HCT116 (cell line): ENCODE measurements at regions not wholly inside any gene's neighbourhood (a gene's known extent, or its start where the extent isn't known, plus 50 kb on each side); places are given as distances from the start of the nearest gene placed in this dataset.

ENCODE experiments used
- ATAC-seq: fragments of 200-7000 bp; cut with Tn5 transposase; 2 replicates; pipeline ENCODE4 v1.9.1; 2020; ENCODE audit warnings: mild to moderate bottlenecking, moderate library complexity
- BruUV-seq: library from RNA; stranded (reverse); fragments of 400-500 nt; replicated peaks from 2 replicates; lab custom pipeline; 2021; lab: Mats Ljungman, UMichigan
- CTCF ChIA-PET: fragments of 300-600 bp; sonication (Branson Sonifier 250); formaldehyde crosslinking; loops from one replicate; lab custom pipeline; 2021; ENCODE audit warnings: antibody characterized with exemption; lab: Charles Lee
- POLR2A ChIA-PET: fragments of 300-600, 350-600 bp; sonication (Branson Sonifier 250); formaldehyde crosslinking; loops from one replicate; lab custom pipeline; 2021; ENCODE audit warnings: antibody characterized with exemption; lab: Charles Lee
- RAD21 ChIA-PET, 2 experiments: fragments of 300-600 bp; sonication (Branson Sonifier 250); formaldehyde crosslinking; loops; one replicate each; lab custom pipeline; 2023; ENCODE audit warnings: low total read pairs in 2 of 2; ENCODE audit not compliant: uncharacterized antibody in 2 of 2, unreplicated experiment in 2 of 2, low non-redundant PET in 1 of 2; lab: Charles Lee
- DNase-seq: peaks from one replicate; pipeline ENCODE4 v3.0.0-alpha.2; 2010; ENCODE audit warnings: low read depth, low spot score
- H2AFZ ChIP-seq: fragments of 200-600 bp; shearing (Covaris generic), sonication (generic); 2 replicates; pipeline ENCODE4 v1.6.1; 2017; ENCODE audit warnings: low read depth, mixed run types, mixed read lengths, antibody characterized with exemption, low read length; ENCODE audit not compliant: poor library complexity, severe bottlenecking
- H3K27ac ChIP-seq: 2 replicates; pipeline ENCODE4 v1.5.1; 2012; ENCODE audit warnings: low read depth, low read length
- H3K27me3 ChIP-seq: fragments of 200-600 bp; sonication (generic); 2 replicates; pipeline ENCODE4 v1.6.1; 2016; ENCODE audit warnings: mixed run types, low read length, mixed read lengths; ENCODE audit not compliant: insufficient read depth
- H3K36me3 ChIP-seq, 2 experiments: fragments of 200-500 bp in 1 of 2; fragments of 200-600 bp in 1 of 2; sonication (Bioruptor generic) in 1 of 2; sonication (generic) in 1 of 2; 2 replicates each; pipeline versions ENCODE4 v1.5.1 to v1.6.1; 2014 to 2016; ENCODE audit warnings: low read length in 2 of 2, inconsistent platforms in 1 of 2, mixed read lengths in 1 of 2, mixed run types in 1 of 2; ENCODE audit not compliant: insufficient read depth in 2 of 2, control insufficient read depth in 1 of 2
- H3K4me1 ChIP-seq, 2 experiments: fragments of 200-600 bp in 1 of 2; sonication (generic) in 1 of 2; 2 replicates each; pipeline versions ENCODE4 v1.5.1 to v1.6.1; 2012 to 2017; ENCODE audit warnings: low read length in 2 of 2, inconsistent platforms in 1 of 2, mild to moderate bottlenecking in 1 of 2, mixed read lengths in 1 of 2, mixed run types in 1 of 2, moderate library complexity in 1 of 2; ENCODE audit not compliant: insufficient read depth in 2 of 2, control insufficient read depth in 1 of 2
- H3K4me2 ChIP-seq: fragments of 200-600 bp; sonication (generic); 2 replicates; pipeline ENCODE4 v1.6.1; 2017; ENCODE audit warnings: mixed run types, low read length, mixed read lengths
- H3K4me3 ChIP-seq, 2 experiments: fragments of 200-600 bp in 1 of 2; sonication (generic) in 1 of 2; replicated peaks in 1 of 2; 2 replicates each; pipeline ENCODE4 v1.5.1; 2011 to 2016; ENCODE audit warnings: low read length in 2 of 2, control low read depth in 1 of 2, low read depth in 1 of 2, mild to moderate bottlenecking in 1 of 2, mixed read lengths in 1 of 2, mixed run types in 1 of 2
- H3K79me2 ChIP-seq: fragments of 200-600 bp; sonication (generic); 2 replicates; pipeline ENCODE4 v1.6.1; 2017; ENCODE audit warnings: mild to moderate bottlenecking, mixed run types, low read length, moderate library complexity, mixed read lengths; ENCODE audit not compliant: insufficient read depth
- H3K9ac ChIP-seq: fragments of 200-600 bp; sonication (generic); 2 replicates; pipeline ENCODE4 v1.6.1; 2016; ENCODE audit warnings: low read length, mixed read lengths
- H3K9me2 ChIP-seq: fragments of 200-600 bp; sonication (generic), shearing (Covaris generic); 2 replicates; pipeline ENCODE4 v1.6.1; 2017; ENCODE audit warnings: mixed run types, mild to moderate bottlenecking, moderate library complexity; ENCODE audit not compliant: insufficient read depth
- H3K9me3 ChIP-seq, 2 experiments: fragments of 200-500 bp in 1 of 2; fragments of 200-600 bp in 1 of 2; sonication (Bioruptor generic) in 1 of 2; sonication (generic) in 1 of 2; 2 replicates each; pipeline ENCODE4 v1.6.1; 2014 to 2017; ENCODE audit warnings: low read length in 2 of 2, mixed read lengths in 2 of 2, inconsistent platforms in 1 of 2, low read depth in 1 of 2, mild to moderate bottlenecking in 1 of 2, mixed run types in 1 of 2, moderate library complexity in 1 of 2; ENCODE audit not compliant: control insufficient read depth in 1 of 2, insufficient read depth in 1 of 2
- H4K20me1 ChIP-seq: fragments of 200-600 bp; sonication (generic), shearing (Covaris generic); 2 replicates; pipeline ENCODE4 v1.6.1; 2017; ENCODE audit warnings: mixed run types, mild to moderate bottlenecking, moderate library complexity; ENCODE audit not compliant: insufficient read depth
- ATF3 ChIP-seq: IDR thresholded peaks from 2 replicates; pipeline ENCODE4 v1.6.1; 2012
- CBX3 ChIP-seq: IDR thresholded peaks from 2 replicates; pipeline ENCODE4 v1.6.1; 2012; ENCODE audit warnings: low read depth
- ELF1 ChIP-seq: IDR thresholded peaks from 2 replicates; pipeline ENCODE4 v1.6.1; 2012; ENCODE audit warnings: low read depth, borderline replicate concordance
- EZH2 ChIP-seq: fragments of 200-600 bp; sonication (generic); IDR thresholded peaks from 2 replicates; pipeline ENCODE4 v1.6.1; 2017; ENCODE audit warnings: antibody characterized with exemption, mixed run types
- EZH2phosphoT487 ChIP-seq: fragments of 200-600 bp; IDR thresholded peaks from 2 replicates; pipeline ENCODE4 v1.6.1; 2018; ENCODE audit warnings: antibody characterized with exemption, borderline replicate concordance
- POLR2A ChIP-seq: IDR thresholded peaks from 2 replicates; pipeline ENCODE4 v1.7.0; 2011; ENCODE audit warnings: borderline replicate concordance; ENCODE audit not compliant: insufficient read depth, insufficient read length; ENCODE audit errors: extremely low read depth
- RAD21 ChIP-seq: IDR thresholded peaks from 2 replicates; pipeline ENCODE4 v1.6.1; 2012; ENCODE audit warnings: low read depth, mild to moderate bottlenecking
- REST ChIP-seq: IDR thresholded peaks from 2 replicates; pipeline ENCODE4 v1.6.1; 2012; ENCODE audit warnings: low read depth
- SIN3A ChIP-seq: IDR thresholded peaks from 2 replicates; pipeline ENCODE4 v1.6.1; 2012; ENCODE audit warnings: low read depth
- SP1 ChIP-seq: IDR thresholded peaks from 2 replicates; pipeline ENCODE4 v1.6.1; 2012; ENCODE audit warnings: low read depth
- TCF7L2 ChIP-seq: IDR thresholded peaks from 2 replicates; pipeline ENCODE4 v1.7.0; 2011; ENCODE audit warnings: borderline replicate concordance, inconsistent platforms; ENCODE audit not compliant: insufficient read depth, insufficient read length; ENCODE audit errors: extremely low read depth
- intact Hi-C: fragments of 100-400 bp; cut with micrococcal nuclease; formaldehyde crosslinking; loops from 2 replicates; pipeline ENCODE4 v1.10.0; 2022
- TF ChIP-seq, protein P1 (sequence below), 3 experiments: fragments of 200-600 bp in 1 of 3; sonication (generic) in 1 of 3; IDR thresholded peaks in 2 of 3; conservative IDR thresholded peaks in 1 of 3; 2 replicates each; pipeline ENCODE4 v1.5.1; 2012 to 2017; ENCODE audit warnings: low read depth in 2 of 3, low read length in 2 of 3, antibody characterized with exemption in 1 of 3, borderline replicate concordance in 1 of 3, control low read depth in 1 of 3, mild to moderate bottlenecking in 1 of 3, mixed read lengths in 1 of 3, mixed run types in 1 of 3, moderate library complexity in 1 of 3; ENCODE audit not compliant: insufficient read depth in 1 of 3

DNA sequence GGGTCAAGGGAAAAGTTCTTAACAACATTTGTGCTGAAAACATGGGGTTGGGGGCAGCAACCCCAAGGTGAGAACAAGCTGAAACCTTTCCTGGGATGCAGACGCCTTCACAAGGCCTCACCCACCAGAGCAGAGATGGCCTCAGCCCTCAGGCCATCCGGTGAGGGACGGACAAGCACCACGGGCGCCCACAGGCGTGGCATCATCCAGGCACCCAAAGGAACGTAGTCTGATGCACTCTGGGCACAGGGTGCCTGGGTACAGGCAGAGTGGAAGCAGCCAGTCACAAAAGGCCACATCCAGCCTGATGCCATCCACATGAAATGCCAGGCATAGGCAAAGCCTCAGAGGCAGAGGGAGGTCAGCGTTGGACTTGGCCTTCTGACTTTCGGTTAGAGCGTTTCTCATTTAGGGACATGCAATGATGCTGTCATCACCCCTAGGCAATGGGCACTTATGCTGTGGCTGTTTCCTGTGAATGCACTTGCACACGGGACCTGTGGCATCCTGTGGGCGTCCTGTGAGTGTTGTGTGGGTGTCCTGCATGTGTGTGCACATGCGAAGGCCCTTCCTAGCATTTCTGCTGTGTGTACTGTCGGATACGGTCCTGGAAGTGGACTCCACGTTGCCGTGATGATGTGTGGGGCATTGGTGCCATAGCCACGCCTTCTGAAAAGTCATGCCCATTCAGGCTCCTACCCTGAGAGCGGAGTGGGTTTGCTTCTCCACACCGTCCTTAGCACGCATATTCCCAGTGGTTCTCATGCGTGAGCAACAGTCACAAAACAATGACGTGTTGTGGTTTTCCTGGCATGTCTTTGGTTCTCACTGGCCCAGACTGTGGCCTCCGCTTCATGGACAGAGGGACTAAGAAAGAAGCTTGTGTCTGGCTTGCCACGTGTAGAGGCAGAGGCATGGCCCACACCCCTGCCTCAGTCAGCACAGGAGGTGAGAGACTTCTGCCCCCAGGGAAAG lies 52.7 kb upstream of the ZNF469 start:
- H3K27me3 ChIP-seq, result no peaks in the 10 kb centered on the region
- RAD21 ChIA-PET, result no interaction called here

More for the DNA sequence above, 52.7 kb upstream of the ZNF469 start:
- Histone ChIP-seq H3K9me3 (no peaks in the 10 kb centered on the region; a peak in 1 of 4 replicates), H3K4me3 (no peak overlapping the region), H3K9ac (no peak overlapping the region), H3K4me1 (peaks cover 30 to 49% of the 10 kb centered on the region in 2 experiments), H3K79me2 (no peaks in the 10 kb centered on the region), H3K4me2 (no peak overlapping the region), H3K27ac (no peak overlapping the region), H3K9me2 (no peaks in the 10 kb centered on the region), H3K36me3 (no peaks in the 10 kb centered on the region), H2AFZ (no peak overlapping the region), H4K20me1 (no peaks in the 10 kb centered on the region)
- intact Hi-C loops, result no loop called here
- no peak for ATAC-seq
- ChIA-PET POLR2A (no interaction called here), CTCF (no interaction called here)
- TF ChIP-seq EZH2phosphoT487 (no peak), SIN3A (no peak), ELF1 (no peak), SP1 (no peak), REST (no peak), ATF3 (no peak), CBX3 (no peak), TCF7L2 (no peak), POLR2A (no peak), RAD21 (no peak), EZH2 (no peak)
- TF ChIP-seq, protein P1, sequence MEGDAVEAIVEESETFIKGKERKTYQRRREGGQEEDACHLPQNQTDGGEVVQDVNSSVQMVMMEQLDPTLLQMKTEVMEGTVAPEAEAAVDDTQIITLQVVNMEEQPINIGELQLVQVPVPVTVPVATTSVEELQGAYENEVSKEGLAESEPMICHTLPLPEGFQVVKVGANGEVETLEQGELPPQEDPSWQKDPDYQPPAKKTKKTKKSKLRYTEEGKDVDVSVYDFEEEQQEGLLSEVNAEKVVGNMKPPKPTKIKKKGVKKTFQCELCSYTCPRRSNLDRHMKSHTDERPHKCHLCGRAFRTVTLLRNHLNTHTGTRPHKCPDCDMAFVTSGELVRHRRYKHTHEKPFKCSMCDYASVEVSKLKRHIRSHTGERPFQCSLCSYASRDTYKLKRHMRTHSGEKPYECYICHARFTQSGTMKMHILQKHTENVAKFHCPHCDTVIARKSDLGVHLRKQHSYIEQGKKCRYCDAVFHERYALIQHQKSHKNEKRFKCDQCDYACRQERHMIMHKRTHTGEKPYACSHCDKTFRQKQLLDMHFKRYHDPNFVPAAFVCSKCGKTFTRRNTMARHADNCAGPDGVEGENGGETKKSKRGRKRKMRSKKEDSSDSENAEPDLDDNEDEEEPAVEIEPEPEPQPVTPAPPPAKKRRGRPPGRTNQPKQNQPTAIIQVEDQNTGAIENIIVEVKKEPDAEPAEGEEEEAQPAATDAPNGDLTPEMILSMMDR (IDR thresholded peaks at IDR 0.05 in 2 of 3, conservative IDR thresholded peaks at IDR 0.05 in 1 of 3; ENCODE audit: borderline replicate concordance in 1 of 3, insufficient read depth in 1 of 3, low read depth in 2 of 3, low read length in 2 of 3), result no peak
- BruUV-seq, result no TSS peak
- DNase-seq, result no peak
